GM23338 (cell line): ENCODE measurements at regions not wholly inside any gene's neighbourhood (a gene's known extent, or its start where the extent isn't known, plus 50 kb on each side); places are given as distances from the start of the nearest gene placed in this dataset.

Experiments
- ATAC-seq: fragments of 200-7000 bp; cut with Tn5 transposase; 3 replicates; pipeline ENCODE4 v1.9.1; 2020
- DNase-seq: peaks from one replicate; pipeline ENCODE4 v3.0.0-alpha.2; 2015; ENCODE audit warnings: low spot score
- H2AFZ ChIP-seq: fragments of 200-600 bp; sonication (generic); 2 replicates; pipeline ENCODE4 v1.8.0; 2016; ENCODE audit warnings: antibody characterized with exemption, mild to moderate bottlenecking, moderate library complexity
- H3F3A ChIP-seq: fragments of 200-600 bp; sonication (generic); replicated peaks from 2 replicates; pipeline ENCODE4 v1.8.0; 2017; ENCODE audit warnings: antibody characterized with exemption, mixed run types, low read depth
- H3K27ac ChIP-seq: fragments of 200-600 bp; sonication (generic); 2 replicates; pipeline ENCODE4 v1.6.1; 2016; ENCODE audit warnings: low read depth
- H3K27me3 ChIP-seq: fragments of 200-600 bp; sonication (generic); 2 replicates; pipeline ENCODE4 v1.8.0; 2016; ENCODE audit warnings: mild to moderate bottlenecking, mixed run types, moderate library complexity; ENCODE audit not compliant: insufficient read depth
- H3K36me3 ChIP-seq: fragments of 200-600 bp; sonication (generic); 2 replicates; pipeline ENCODE4 v1.8.0; 2016; ENCODE audit warnings: mild to moderate bottlenecking; ENCODE audit not compliant: insufficient read depth
- H3K4me1 ChIP-seq: fragments of 200-600 bp; sonication (generic); 2 replicates; pipeline ENCODE4 v1.8.0; 2016; ENCODE audit warnings: mild to moderate bottlenecking, moderate library complexity; ENCODE audit not compliant: insufficient read depth
- H3K4me2 ChIP-seq: fragments of 200-600 bp; sonication (generic); 2 replicates; pipeline ENCODE4 v1.7.1; 2017; ENCODE audit warnings: mixed run types
- H3K4me3 ChIP-seq: fragments of 200-600 bp; sonication (generic); 2 replicates; pipeline ENCODE4 v1.6.1; 2016; ENCODE audit warnings: mixed run types
- H3K79me2 ChIP-seq: fragments of 200-600 bp; sonication (generic); replicated peaks from 2 replicates; pipeline ENCODE4 v1.8.0; 2017; ENCODE audit warnings: mild to moderate bottlenecking; ENCODE audit not compliant: insufficient read depth
- H3K9me2 ChIP-seq: fragments of 200-600 bp; sonication (generic); 2 replicates; pipeline ENCODE4 v1.8.0; 2017; ENCODE audit not compliant: insufficient read depth
- H4K20me1 ChIP-seq: fragments of 200-600 bp; sonication (generic); replicated peaks from 2 replicates; pipeline ENCODE4 v1.8.0; 2017; ENCODE audit warnings: mild to moderate bottlenecking; ENCODE audit not compliant: insufficient read depth
- H3K27ac Mint-ChIP-seq: 2 replicates; pipeline ENCODE4 v1.8.0; 2020; ENCODE audit warnings: inconsistent platforms, mild to moderate bottlenecking, moderate library complexity, mixed read lengths
- H3K27me3 Mint-ChIP-seq: 3 replicates; pipeline ENCODE4 v1.8.0; 2022; ENCODE audit warnings: low read depth, mild to moderate bottlenecking, moderate library complexity, mixed read lengths, inconsistent platforms; ENCODE audit not compliant: insufficient read depth, poor library complexity
- H3K36me3 Mint-ChIP-seq: 3 replicates; pipeline ENCODE4 v1.8.0; 2021; ENCODE audit warnings: low read depth, mild to moderate bottlenecking, inconsistent platforms, moderate library complexity, mixed read lengths
- H3K4me1 Mint-ChIP-seq: 3 replicates; pipeline ENCODE4 v1.8.0; 2020; ENCODE audit warnings: mild to moderate bottlenecking, inconsistent platforms, mixed read lengths
- H3K4me3 Mint-ChIP-seq: 3 replicates; pipeline ENCODE4 v1.8.0; 2021; ENCODE audit warnings: moderate library complexity, mild to moderate bottlenecking, inconsistent platforms, mixed read lengths
- H3K9me3 Mint-ChIP-seq: 3 replicates; pipeline ENCODE4 v1.8.0; 2020; ENCODE audit warnings: moderate library complexity, mild to moderate bottlenecking, inconsistent platforms, mixed read lengths
- CREB1 ChIP-seq: fragments of 250-450 bp; sonication (Bioruptor Pico); IDR thresholded peaks from 2 replicates; pipeline ENCODE4 v1.5.0; 2020; ENCODE audit warnings: low read depth, mild to moderate bottlenecking, moderate library complexity
- CTCF ChIP-seq, 2 experiments: fragments of 200-600 bp in 1 of 2; sonication (generic) in 1 of 2; conservative IDR thresholded peaks; 2 replicates each; pipeline versions ENCODE4 v1.5.1 to v1.6.1; 2016 to 2017; ENCODE audit warnings: antibody characterized with exemption in 2 of 2, low read depth in 2 of 2, mild to moderate bottlenecking in 2 of 2, moderate library complexity in 1 of 2
- EZH2 ChIP-seq: fragments of 200-600 bp; sonication (generic); IDR thresholded peaks from one replicate; pipeline ENCODE4 v1.8.0; 2017; ENCODE audit warnings: antibody characterized with exemption, mild to moderate bottlenecking, low read depth; ENCODE audit not compliant: unreplicated experiment
- EZH2phosphoT487 ChIP-seq: fragments of 200-600 bp; sonication (generic); IDR thresholded peaks from one replicate; pipeline ENCODE4 v1.8.1; 2018; ENCODE audit warnings: antibody characterized with exemption; ENCODE audit not compliant: unreplicated experiment
- JUNB ChIP-seq: IDR thresholded peaks from one replicate; pipeline ENCODE4 v1.6.1; 2016; ENCODE audit warnings: antibody characterized with exemption; ENCODE audit not compliant: unreplicated experiment
- NANOG ChIP-seq: IDR thresholded peaks from 2 replicates; pipeline ENCODE4 v1.6.1; 2016; ENCODE audit warnings: antibody characterized with exemption, borderline replicate concordance
- POLR2AphosphoS5 ChIP-seq: IDR thresholded peaks from 2 replicates; pipeline ENCODE4 v1.6.1; 2016; ENCODE audit warnings: antibody characterized with exemption, low read depth
- REST ChIP-seq: IDR thresholded peaks from one replicate; pipeline ENCODE4 v1.6.1; 2018; ENCODE audit warnings: antibody characterized with exemption; ENCODE audit not compliant: unreplicated experiment
- STAT1 ChIP-seq: IDR thresholded peaks from one replicate; pipeline ENCODE4 v1.6.1; 2016; ENCODE audit warnings: antibody characterized with exemption; ENCODE audit not compliant: unreplicated experiment
- ZNF114 ChIP-seq: fragments of 250-450 bp; sonication (Bioruptor Pico); IDR thresholded peaks from 2 replicates; pipeline ENCODE4 v1.5.0; 2020; ENCODE audit warnings: mild to moderate bottlenecking, moderate library complexity
- ZNF331 ChIP-seq: fragments of 250-450 bp; sonication (Bioruptor Pico); IDR thresholded peaks from 2 replicates; pipeline ENCODE4 v1.5.0; 2020; ENCODE audit warnings: low read depth, mild to moderate bottlenecking, moderate library complexity
- TF ChIP-seq, protein P1 (sequence below): fragments of 250-450 bp; sonication (Bioruptor Pico); IDR thresholded peaks from 2 replicates; pipeline ENCODE4 v1.5.0; 2020; ENCODE audit warnings: mild to moderate bottlenecking, moderate library complexity
- TF ChIP-seq, protein P2 (sequence below): IDR thresholded peaks from 2 replicates; pipeline ENCODE4 v1.6.1; 2016; ENCODE audit warnings: antibody characterized with exemption

DNA sequence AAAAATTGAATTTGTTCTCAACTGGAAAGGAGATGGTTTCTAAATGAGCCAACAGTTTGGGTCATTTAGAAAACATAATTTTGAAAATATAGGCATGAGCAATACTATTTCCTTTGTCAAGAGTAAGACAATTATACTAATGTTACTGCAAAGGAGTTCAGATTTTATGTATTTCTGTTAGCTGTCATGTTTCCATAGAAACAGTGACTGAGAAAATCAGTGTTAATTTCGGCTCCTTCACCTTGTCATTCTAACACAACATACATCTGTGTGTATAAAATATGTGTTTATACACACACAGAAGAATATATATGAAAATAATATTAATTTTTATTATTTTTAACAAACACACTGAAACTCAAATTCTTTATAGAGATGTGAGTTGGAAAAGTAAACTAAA lies 178.0 kb upstream of the SPHKAP start:
- ATAC-seq: no peak
- no peaks in the 10 kb centered on the region for H3K4me1 Mint-ChIP-seq

More for the DNA sequence above, 178.0 kb upstream of the SPHKAP start:
- Mint-ChIP-seq H3K36me3 (no peaks in the 10 kb centered on the region; the same call in 2 of the 3 replicates), H3K4me3 (no peak overlapping the region), H3K27ac (no peak overlapping the region), H3K27me3 (no peaks in the 10 kb centered on the region), H3K9me3 (no peaks in the 10 kb centered on the region)
- Histone ChIP-seq H3K27me3 (no peaks in the 10 kb centered on the region), H3K79me2 (no peaks in the 10 kb centered on the region), H3K4me3 (no peak overlapping the region), H3K27ac (no peak overlapping the region), H4K20me1 (no peaks in the 10 kb centered on the region), H2AFZ (no peak overlapping the region), H3K4me1 (no peaks in the 10 kb centered on the region), H3K4me2 (no peak overlapping the region), H3F3A (no peaks in the 10 kb centered on the region), H3K9me2 (no peaks in the 10 kb centered on the region), H3K36me3 (no peaks in the 10 kb centered on the region)
- DNase-seq: no peak
- no peak for TF ChIP-seq CTCF (conservative IDR thresholded peaks at IDR 0.05; ENCODE audit: low read depth in 2 of 2)
- TF ChIP-seq STAT1: no peak
- no peak for TF ChIP-seq NANOG
- TF ChIP-seq ZNF331 (CRISPR knock-in tag): no peak
- TF ChIP-seq, protein P1, sequence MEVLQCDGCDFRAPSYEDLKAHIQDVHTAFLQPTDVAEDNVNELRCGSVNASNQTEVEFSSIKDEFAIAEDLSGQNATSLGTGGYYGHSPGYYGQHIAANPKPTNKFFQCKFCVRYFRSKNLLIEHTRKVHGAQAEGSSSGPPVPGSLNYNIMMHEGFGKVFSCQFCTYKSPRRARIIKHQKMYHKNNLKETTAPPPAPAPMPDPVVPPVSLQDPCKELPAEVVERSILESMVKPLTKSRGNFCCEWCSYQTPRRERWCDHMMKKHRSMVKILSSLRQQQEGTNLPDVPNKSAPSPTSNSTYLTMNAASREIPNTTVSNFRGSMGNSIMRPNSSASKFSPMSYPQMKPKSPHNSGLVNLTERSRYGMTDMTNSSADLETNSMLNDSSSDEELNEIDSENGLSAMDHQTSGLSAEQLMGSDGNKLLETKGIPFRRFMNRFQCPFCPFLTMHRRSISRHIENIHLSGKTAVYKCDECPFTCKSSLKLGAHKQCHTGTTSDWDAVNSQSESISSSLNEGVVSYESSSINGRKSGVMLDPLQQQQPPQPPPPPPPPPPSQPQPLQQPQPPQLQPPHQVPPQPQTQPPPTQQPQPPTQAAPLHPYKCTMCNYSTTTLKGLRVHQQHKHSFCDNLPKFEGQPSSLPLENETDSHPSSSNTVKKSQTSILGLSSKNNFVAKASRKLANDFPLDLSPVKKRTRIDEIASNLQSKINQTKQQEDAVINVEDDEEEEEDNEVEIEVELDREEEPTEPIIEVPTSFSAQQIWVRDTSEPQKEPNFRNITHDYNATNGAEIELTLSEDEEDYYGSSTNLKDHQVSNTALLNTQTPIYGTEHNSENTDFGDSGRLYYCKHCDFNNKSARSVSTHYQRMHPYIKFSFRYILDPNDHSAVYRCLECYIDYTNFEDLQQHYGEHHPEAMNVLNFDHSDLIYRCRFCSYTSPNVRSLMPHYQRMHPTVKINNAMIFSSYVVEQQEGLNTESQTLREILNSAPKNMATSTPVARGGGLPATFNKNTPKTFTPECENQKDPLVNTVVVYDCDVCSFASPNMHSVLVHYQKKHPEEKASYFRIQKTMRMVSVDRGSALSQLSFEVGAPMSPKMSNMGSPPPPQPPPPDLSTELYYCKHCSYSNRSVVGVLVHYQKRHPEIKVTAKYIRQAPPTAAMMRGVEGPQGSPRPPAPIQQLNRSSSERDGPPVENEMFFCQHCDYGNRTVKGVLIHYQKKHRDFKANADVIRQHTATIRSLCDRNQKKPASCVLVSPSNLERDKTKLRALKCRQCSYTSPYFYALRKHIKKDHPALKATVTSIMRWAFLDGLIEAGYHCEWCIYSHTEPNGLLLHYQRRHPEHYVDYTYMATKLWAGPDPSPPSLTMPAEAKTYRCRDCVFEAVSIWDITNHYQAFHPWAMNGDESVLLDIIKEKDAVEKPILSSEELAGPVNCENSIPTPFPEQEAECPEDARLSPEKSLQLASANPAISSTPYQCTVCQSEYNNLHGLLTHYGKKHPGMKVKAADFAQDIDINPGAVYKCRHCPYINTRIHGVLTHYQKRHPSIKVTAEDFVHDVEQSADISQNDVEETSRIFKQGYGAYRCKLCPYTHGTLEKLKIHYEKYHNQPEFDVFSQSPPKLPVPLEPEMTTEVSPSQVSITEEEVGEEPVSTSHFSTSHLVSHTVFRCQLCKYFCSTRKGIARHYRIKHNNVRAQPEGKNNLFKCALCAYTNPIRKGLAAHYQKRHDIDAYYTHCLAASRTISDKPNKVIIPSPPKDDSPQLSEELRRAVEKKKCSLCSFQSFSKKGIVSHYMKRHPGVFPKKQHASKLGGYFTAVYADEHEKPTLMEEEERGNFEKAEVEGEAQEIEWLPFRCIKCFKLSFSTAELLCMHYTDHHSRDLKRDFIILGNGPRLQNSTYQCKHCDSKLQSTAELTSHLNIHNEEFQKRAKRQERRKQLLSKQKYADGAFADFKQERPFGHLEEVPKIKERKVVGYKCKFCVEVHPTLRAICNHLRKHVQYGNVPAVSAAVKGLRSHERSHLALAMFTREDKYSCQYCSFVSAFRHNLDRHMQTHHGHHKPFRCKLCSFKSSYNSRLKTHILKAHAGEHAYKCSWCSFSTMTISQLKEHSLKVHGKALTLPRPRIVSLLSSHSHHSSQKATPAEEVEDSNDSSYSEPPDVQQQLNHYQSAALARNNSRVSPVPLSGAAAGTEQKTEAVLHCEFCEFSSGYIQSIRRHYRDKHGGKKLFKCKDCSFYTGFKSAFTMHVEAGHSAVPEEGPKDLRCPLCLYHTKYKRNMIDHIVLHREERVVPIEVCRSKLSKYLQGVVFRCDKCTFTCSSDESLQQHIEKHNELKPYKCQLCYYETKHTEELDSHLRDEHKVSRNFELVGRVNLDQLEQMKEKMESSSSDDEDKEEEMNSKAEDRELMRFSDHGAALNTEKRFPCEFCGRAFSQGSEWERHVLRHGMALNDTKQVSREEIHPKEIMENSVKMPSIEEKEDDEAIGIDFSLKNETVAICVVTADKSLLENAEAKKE (CRISPR knock-in tag): no peak
- no peak for TF ChIP-seq CREB1 (CRISPR knock-in tag)
- no peak for TF ChIP-seq REST
- no peak for TF ChIP-seq EZH2phosphoT487
- TF ChIP-seq ZNF114: no peak
- TF ChIP-seq, protein P2, sequence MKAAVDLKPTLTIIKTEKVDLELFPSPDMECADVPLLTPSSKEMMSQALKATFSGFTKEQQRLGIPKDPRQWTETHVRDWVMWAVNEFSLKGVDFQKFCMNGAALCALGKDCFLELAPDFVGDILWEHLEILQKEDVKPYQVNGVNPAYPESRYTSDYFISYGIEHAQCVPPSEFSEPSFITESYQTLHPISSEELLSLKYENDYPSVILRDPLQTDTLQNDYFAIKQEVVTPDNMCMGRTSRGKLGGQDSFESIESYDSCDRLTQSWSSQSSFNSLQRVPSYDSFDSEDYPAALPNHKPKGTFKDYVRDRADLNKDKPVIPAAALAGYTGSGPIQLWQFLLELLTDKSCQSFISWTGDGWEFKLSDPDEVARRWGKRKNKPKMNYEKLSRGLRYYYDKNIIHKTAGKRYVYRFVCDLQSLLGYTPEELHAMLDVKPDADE: no peak
- no peak for TF ChIP-seq JUNB
- no peak for TF ChIP-seq POLR2AphosphoS5
- TF ChIP-seq EZH2: no peak
